Sigmoid colon (tissue), 4 donors: ENCODE measurements at regions not wholly inside any gene's neighbourhood (a gene's known extent, or its start where the extent isn't known, plus 50 kb on each side); places are given as distances from the start of the nearest gene placed in this dataset.
"Not testable (repeated sequence)": the region's sequence is repeated elsewhere in the genome, so short reads cannot be mapped to it uniquely, and the experiment has no call there.

Experiments used
- POLR2A ChIP-seq, 2 donors: fragments of 450-650 bp; IDR thresholded peaks; one replicate each; pipeline ENCODE4 v1.6.1; 2016; ENCODE audit warnings: antibody characterized with exemption in 2 of 2, mild to moderate bottlenecking in 2 of 2, moderate library complexity in 2 of 2
- POLR2AphosphoS5 ChIP-seq, 4 donors: sonication (generic); formaldehyde crosslinking; IDR thresholded peaks; one replicate each; pipeline ENCODE4 v1.6.1; 2017; ENCODE audit warnings: antibody characterized with exemption in 4 of 4
- TF ChIP-seq, protein P1 (sequence below), 4 experiments: fragments of 450-650 bp in 3 of 4; fragments of 200-600 bp in 1 of 4; IDR thresholded peaks; one replicate each; pipeline ENCODE4 v1.5.1; 2016 to 2019; ENCODE audit warnings: antibody characterized with exemption in 4 of 4, mild to moderate bottlenecking in 3 of 4, moderate library complexity in 2 of 4

GRCh38 chr19:31031455-31031854, 317.8 kb downstream of the TSHZ3 start:
- TF ChIP-seq POLR2AphosphoS5, POLR2A (IDR thresholded peaks at IDR 0.05): not testable (repeated sequence)
- TF ChIP-seq, protein P1, sequence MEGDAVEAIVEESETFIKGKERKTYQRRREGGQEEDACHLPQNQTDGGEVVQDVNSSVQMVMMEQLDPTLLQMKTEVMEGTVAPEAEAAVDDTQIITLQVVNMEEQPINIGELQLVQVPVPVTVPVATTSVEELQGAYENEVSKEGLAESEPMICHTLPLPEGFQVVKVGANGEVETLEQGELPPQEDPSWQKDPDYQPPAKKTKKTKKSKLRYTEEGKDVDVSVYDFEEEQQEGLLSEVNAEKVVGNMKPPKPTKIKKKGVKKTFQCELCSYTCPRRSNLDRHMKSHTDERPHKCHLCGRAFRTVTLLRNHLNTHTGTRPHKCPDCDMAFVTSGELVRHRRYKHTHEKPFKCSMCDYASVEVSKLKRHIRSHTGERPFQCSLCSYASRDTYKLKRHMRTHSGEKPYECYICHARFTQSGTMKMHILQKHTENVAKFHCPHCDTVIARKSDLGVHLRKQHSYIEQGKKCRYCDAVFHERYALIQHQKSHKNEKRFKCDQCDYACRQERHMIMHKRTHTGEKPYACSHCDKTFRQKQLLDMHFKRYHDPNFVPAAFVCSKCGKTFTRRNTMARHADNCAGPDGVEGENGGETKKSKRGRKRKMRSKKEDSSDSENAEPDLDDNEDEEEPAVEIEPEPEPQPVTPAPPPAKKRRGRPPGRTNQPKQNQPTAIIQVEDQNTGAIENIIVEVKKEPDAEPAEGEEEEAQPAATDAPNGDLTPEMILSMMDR (IDR thresholded peaks at IDR 0.05): not testable (repeated sequence)
